HG03280 (cell line): ENCODE measurements at regions not wholly inside any gene's neighbourhood (a gene's known extent, or its start where the extent isn't known, plus 50 kb on each side); places are given as distances from the start of the nearest gene placed in this dataset.

Source experiments
- ATAC-seq: cut with Tn5 transposase; IDR thresholded peaks from one replicate; pipeline ENCODE4 v1.9.1; 2021; ENCODE audit warnings: mild to moderate bottlenecking, moderate library complexity; ENCODE audit not compliant: unreplicated experiment

DNA sequence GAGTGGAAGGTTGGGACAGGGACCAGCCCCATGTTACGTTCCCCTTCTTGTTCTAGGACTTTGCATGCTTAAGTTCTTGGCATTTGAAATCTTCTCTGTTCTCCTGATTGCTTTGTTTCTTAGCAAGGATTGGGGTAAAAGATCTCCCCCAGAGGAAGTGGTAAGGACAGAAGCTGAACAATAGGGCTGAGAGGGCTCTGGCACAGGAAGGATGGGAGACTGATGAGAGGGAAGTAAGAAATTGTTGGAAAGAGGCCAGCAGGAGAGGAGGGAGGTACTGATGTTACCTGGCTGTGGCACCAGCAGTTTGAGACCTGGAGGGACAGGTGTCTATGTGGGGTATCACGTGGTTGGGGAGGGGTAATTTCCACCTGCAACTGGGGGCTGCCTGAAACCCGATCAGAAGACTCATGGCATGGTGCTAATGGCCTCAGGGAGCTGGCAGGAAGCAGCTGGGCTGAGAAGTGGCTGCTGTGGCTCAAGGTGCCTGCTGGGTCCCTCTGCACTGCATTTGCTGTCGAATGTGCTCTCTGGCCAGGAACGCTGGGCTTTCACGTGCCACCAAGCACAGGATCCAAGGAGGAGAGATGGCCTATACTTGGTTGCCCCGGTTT, 108.4 kb downstream of the LSM3 start:
- no peak for ATAC-seq

DNA sequence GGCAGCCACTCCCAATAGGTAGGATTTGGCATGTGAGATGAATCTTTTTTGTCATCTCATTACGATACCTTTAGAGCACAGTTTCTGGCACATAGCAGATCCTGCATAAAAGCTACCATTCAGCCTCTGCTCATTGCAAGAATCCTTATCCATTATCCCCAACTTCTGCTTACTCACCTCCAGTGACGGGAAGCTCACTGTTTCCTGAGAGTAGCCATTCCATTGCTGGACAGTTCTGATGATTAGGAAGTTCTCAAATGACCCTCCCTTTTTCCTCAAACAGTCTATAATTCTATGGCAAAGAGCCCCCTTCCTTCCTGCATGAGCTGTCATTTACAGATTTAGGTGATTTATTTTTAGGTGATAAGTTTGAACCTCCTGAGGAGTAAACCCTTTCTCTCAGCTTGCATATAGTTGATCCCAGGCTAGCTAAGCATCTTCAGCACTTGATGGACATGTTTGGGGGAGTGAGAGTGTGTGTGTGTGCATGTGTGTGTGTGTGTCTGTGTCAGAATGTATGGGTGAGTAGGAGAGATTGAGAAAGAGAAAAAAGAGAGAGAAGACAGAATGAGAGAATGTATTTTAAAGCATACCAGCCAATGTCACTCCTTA, 109.7 kb downstream of the LSM3 start:
- ATAC-seq = no peak

DNA sequence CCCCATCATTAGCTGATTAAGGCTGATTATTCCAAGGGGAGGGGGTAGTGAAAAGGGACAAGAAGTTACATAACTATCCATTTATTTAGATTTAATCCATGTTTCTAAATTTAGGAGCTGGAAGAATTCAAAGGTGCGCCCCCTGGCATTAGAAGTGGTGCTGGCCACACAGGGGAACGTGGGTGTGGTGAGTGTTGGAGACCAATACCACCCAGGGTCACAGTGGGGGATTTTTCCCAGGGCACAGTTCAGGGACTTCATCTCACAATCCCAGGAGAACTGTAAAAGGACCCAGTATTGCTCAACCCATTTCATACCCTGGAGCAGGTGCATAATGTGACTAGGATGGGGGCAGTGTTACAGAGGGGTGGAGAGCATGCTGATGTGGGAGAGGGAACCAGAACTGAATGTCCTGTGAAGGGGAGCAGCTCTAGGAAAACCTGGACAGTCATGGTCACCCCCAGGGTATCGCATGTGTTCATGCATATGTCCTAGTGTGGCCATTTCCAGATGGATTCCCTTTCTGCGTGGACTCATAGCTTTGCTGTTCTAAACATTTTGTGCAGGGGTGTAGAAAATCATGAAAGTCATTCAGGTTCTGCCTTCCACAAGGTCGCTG, 110.3 kb downstream of the LSM3 start:
- no peak for ATAC-seq

- no peak for ATAC-seq
Measured at GRCh38 chr3:14289590-14290461, 111.2 kb downstream of the LSM3 start.

DNA sequence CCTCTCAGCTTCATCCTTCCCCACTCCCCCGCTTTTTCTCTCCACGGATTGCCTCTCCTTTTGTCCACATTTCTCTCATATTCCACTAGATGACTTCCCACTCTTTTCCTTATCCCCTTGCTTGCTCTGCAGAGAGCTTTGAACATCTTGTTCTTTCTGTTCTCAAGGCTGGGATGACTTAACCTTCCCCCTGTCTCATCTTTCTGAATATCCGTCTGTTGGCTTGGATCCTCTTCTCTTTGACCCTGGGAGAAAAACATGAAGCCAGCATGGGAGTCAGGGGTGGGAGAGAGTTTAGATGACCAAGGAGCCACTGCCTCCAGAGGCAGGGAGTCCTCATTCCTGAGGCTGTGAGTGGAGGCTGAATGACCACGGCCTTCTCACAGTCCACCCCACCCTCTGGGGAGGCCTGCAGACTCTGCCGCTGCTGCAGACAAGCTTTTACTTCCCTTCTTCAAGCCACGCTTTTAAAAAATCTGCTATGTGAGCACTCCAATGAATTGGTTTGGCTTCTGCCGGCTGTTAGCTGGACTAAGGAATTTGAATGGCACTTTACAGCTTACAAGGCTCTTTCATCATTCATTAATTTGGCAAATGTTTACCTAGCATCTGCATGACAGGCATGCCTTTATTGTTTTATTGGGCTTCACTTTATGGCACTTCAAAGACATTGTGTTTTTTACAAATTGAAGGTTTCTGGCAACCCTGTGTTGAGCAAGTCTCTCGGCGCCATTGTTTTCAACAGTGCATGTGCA, 111.6 kb upstream of the SLC6A6 start:
- no peak for ATAC-seq

DNA sequence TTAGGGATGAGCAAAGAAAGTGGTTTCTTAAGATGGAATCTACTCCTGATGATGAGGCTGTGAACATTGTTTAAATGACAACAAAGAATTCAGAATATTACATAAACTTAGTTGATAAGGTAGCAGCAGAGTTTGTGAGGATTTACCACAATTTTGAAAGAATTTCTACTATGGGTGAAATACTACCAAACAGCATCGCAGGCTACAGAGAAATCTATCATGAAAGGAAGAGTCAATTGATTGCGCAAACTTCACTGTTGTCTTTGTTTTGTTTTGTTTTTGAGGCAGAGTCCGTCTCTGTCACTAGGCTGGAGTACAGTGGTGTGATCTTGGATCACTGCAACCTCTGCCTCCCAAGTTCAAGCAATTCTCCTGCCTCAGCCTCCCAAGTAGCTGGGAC, 107.4 kb upstream of the SLC6A6 start:
- ATAC-seq = no peak

DNA sequence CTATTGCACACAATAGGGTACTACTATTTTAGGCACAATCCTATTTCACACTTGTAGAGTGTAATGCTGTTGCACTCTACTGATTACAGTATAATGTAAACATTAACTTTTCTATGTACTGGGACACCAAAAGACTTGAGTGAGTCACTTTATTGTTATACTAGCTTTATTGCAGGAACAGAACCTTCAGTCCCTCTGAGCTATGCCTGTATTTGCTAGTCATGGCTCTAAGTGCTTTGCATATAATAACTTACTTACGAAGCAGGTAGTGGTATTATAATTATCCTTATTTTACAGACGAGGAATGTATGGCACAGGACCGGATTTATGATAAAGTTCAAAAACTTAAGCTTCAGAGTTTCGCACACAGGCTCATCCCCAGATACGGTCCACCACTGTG, 106.6 kb upstream of the SLC6A6 start:
- no peak for ATAC-seq

DNA sequence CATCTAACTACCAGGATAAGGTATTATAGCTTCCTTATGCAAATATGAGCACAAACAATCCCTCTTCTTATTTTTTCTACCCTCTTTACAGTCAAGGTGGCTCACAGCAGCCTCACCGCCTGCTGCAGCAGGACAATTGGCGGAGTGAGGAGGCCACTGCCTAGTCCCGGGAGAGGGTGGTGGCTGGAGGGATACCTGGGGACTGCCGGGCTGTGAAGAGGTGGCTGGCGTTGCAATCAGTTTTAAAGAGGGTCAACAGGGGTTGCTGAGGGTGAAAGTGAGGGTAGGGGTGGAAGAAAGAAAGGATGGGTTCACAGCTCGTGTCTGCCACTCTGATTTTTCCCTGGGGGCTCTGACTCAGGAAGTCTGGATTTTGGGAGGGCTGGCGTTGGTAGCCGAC, 105.1 kb upstream of the SLC6A6 start:
- no peak for ATAC-seq

GRCh38 chr3:14297784-14298236, 104.6 kb upstream of the SLC6A6 start:
- no peak for ATAC-seq

GRCh38 chr3:14298442-14298841, 104.0 kb upstream of the SLC6A6 start:
- ATAC-seq = no peak

DNA sequence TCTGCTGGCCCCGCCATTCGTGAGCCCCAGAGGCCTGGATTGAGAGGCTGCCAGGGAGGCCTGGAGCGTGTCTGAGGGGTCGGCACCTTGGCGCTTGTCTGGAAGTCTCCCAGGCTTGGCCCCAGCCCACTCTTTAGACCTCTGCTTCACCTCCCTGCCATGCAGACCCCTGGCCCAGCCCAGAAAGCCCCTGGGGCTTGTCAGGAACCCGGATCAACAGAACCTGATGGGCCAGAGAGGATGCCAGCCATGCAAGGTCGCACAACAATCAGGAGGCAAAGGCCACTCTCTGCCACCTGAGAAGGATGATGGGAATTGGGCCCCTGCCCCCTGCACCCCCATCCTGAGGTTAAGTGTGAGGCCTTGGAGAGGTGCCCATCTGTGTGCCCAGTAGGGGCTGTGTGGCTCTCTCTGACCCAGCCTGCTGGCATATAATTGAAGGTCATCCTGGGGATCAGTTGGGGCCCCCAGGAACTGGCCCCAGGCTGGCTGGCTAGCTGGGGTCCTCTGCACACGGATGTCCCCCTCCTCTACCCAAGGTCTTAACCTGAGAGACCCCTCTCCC, 103.3 kb upstream of the SLC6A6 start:
- no peak for ATAC-seq

GRCh38 chr3:14299767-14300166, 102.6 kb upstream of the SLC6A6 start:
- no peak for ATAC-seq

- no peak for ATAC-seq
Measured at GRCh38 chr3:14300721-14301399, 101.5 kb upstream of the SLC6A6 start.

- no peak for ATAC-seq
Measured at GRCh38 chr3:14301558-14301957, 100.8 kb upstream of the SLC6A6 start.

DNA sequence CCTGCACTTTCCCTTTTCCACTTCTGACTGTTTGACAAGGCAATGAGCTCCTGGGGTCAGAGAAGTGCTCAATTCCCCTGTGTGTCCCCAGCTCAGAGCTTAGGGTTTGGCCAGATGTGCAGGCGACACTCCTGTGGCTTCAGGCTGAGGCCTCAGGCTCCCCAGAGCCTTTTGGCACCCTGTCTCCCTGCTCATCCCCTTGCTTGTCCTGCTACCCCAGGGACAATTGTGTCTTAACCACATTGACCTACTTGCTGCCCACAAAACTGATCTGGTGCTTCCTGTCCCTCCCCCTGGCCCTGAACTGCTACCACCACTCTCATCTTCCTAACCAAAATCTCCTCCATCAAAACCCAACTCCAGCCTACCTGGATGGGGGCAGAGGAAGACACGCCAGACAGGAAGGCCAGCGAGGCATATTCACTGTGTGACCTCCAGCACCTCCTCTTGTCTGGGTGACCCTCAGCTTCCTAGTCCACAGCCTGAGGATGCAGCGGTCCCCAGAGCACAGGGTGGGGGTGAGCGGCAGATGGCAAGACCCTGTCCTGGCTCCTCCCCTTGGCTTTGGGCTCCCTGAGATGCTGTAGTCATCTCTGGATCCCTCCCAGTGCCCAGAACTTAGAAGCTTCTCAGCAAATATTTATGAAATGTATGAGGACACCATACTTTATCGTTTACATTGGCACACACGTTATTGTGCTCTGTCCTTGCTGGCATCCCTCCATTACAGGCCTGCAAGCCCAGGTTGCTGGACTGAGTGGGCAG, 98.9 kb upstream of the SLC6A6 start:
- no peak for ATAC-seq

GRCh38 chr3:14304101-14305045, 98.0 kb upstream of the SLC6A6 start:
- ATAC-seq = no peak

- ATAC-seq = no peak
Measured at GRCh38 chr3:14305324-14305723, 97.1 kb upstream of the SLC6A6 start.

DNA sequence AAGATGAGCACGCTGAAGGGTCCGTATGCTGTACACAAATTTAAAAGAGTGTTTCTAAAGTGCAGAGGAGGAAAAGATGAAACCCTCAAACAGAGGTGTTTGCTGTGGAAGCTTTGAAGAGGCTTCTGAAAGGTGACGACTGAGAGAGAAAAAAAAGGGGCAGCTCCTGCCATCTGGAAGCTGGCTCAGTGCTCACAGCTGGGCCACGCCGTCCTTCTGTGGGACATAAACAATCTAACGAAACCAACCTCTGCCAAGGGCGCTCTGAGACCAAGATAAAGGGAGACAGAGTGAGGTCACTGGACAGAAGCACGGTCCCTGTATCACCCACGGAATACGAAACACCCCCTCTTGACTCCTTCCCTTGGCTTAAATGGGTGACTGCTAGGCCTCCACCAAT, 96.3 kb upstream of the SLC6A6 start:
- no peak for ATAC-seq
